Natural killer cell (primary cell): ENCODE measurements at regions not wholly inside any gene's neighbourhood (a gene's known extent, or its start where the extent isn't known, plus 50 kb on each side); places are given as distances from the start of the nearest gene placed in this dataset.

ENCODE experiments used
- ATAC-seq, 3 donors: fragments of 150-1000 bp in 2 of 3; fragments of 200-7000 bp in 1 of 3; cut with Tn5 transposase; 1 replicate in 1 of 3; 2 replicates in 2 of 3; pipeline ENCODE4 v1.10.0; 2021; ENCODE audit warnings: mild to moderate bottlenecking in 2 of 3, moderate library complexity in 2 of 3
- DNase-seq, 2 donors: peaks; one replicate each; pipeline versions ENCODE4 v3.0.0 to v3.0.0-alpha.2; 2013 to 2021; ENCODE audit warnings: mixed read lengths in 1 of 2
- H3K27ac ChIP-seq: one replicate; pipeline ENCODE4 v1.5.1; 2013; ENCODE audit warnings: mild to moderate bottlenecking, low read length
- H3K27me3 ChIP-seq: one replicate; pipeline ENCODE4 v1.6.1; 2013; ENCODE audit warnings: low read length; ENCODE audit not compliant: control insufficient read depth, insufficient read depth
- H3K36me3 ChIP-seq: one replicate; pipeline ENCODE4 v1.6.1; 2013; ENCODE audit warnings: low read length; ENCODE audit not compliant: control insufficient read depth, insufficient read depth
- H3K4me1 ChIP-seq: one replicate; pipeline ENCODE4 v1.6.1; 2013; ENCODE audit warnings: low read length; ENCODE audit not compliant: control insufficient read depth, insufficient read depth
- H3K4me3 ChIP-seq: one replicate; pipeline ENCODE4 v1.5.1; 2013; ENCODE audit warnings: low read length
- H3K9me3 ChIP-seq: one replicate; pipeline ENCODE4 v1.6.1; 2013; ENCODE audit warnings: low read length; ENCODE audit not compliant: control insufficient read depth, insufficient read depth
- H3K27ac Mint-ChIP-seq, 2 donors: one replicate each; pipeline ENCODE4 v1.8.0; 2022; ENCODE audit warnings: mild to moderate bottlenecking in 2 of 2, mixed read lengths in 2 of 2, moderate library complexity in 1 of 2
- H3K27me3 Mint-ChIP-seq, 2 donors: one replicate each; pipeline ENCODE4 v1.8.0; 2022; ENCODE audit warnings: low read depth in 2 of 2, mixed read lengths in 2 of 2
- H3K36me3 Mint-ChIP-seq: one replicate; pipeline ENCODE4 v1.8.0; 2022; ENCODE audit warnings: mixed read lengths
- H3K4me1 Mint-ChIP-seq, 2 donors: one replicate each; pipeline ENCODE4 v1.8.0; 2022; ENCODE audit warnings: mixed read lengths in 2 of 2
- H3K4me3 Mint-ChIP-seq: one replicate; pipeline ENCODE4 v1.8.0; 2022; ENCODE audit warnings: mild to moderate bottlenecking, moderate library complexity, mixed read lengths
- H3K9me3 Mint-ChIP-seq, 2 donors: one replicate each; pipeline ENCODE4 v1.8.0; 2022; ENCODE audit warnings: mixed read lengths in 2 of 2
- WGBS: methylation state at CpG from one replicate; pipeline ENCODE4 v1.1.7; 2013; ENCODE audit warnings: missing lambda C conversion rate; ENCODE audit not compliant: insufficient coverage; 5-methylcytosine and 5-hydroxymethylcytosine counted together
- intact Hi-C: fragments of 100-400 bp; cut with micrococcal nuclease; formaldehyde crosslinking; loops from one replicate; pipeline ENCODE4 v1.14.2; 2022
- TF ChIP-seq, protein P1 (sequence below): fragments of 200-600 bp; IDR thresholded peaks from one replicate; pipeline ENCODE4 v1.8.0; 2022; ENCODE audit warnings: antibody characterized with exemption

GRCh38 chr11:19301361-19301760, 60.6 kb upstream of the E2F8 start:
- intact Hi-C loops: no loop called here
- no peak for DNase-seq
- TF ChIP-seq, protein P1, sequence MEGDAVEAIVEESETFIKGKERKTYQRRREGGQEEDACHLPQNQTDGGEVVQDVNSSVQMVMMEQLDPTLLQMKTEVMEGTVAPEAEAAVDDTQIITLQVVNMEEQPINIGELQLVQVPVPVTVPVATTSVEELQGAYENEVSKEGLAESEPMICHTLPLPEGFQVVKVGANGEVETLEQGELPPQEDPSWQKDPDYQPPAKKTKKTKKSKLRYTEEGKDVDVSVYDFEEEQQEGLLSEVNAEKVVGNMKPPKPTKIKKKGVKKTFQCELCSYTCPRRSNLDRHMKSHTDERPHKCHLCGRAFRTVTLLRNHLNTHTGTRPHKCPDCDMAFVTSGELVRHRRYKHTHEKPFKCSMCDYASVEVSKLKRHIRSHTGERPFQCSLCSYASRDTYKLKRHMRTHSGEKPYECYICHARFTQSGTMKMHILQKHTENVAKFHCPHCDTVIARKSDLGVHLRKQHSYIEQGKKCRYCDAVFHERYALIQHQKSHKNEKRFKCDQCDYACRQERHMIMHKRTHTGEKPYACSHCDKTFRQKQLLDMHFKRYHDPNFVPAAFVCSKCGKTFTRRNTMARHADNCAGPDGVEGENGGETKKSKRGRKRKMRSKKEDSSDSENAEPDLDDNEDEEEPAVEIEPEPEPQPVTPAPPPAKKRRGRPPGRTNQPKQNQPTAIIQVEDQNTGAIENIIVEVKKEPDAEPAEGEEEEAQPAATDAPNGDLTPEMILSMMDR: no peak

GRCh38 chr11:19294444-19294843, 53.7 kb upstream of the E2F8 start:
- Histone ChIP-seq H3K27ac (no peak overlapping the region), H3K36me3 (no peaks in the 10 kb centered on the region), H3K9me3 (no peaks in the 10 kb centered on the region), H3K4me3 (no peak overlapping the region), H3K4me1 (no peaks in the 10 kb centered on the region), H3K27me3 (no peaks in the 10 kb centered on the region)
- Mint-ChIP-seq H3K4me1 (no peaks in the 10 kb centered on the region), H3K4me3 (no peak overlapping the region), H3K9me3 (no peaks in the 10 kb centered on the region), H3K27ac (no peak overlapping the region), H3K27me3 (peaks cover 8 to 33% of the 10 kb centered on the region in 2 donors), H3K36me3 (no peaks in the 10 kb centered on the region)
- WGBS: 80% methylated on average over 1 of the region's 4 CpGs
- TF ChIP-seq, protein P1: no peak
- intact Hi-C loops: no loop called here
- DNase-seq (no peak), ATAC-seq (no peak)

More at GRCh38 chr11:19301361-19301760, 60.6 kb upstream of the E2F8 start:
- no peak overlapping the region for H3K27ac ChIP-seq
- H3K9me3 Mint-ChIP-seq: no peaks in the 10 kb centered on the region
- H3K4me1 ChIP-seq: no peaks in the 10 kb centered on the region
- H3K27me3 Mint-ChIP-seq: peaks cover 8 to 21% of the 10 kb centered on the region in 2 donors
- H3K4me3 ChIP-seq: no peak overlapping the region
- no peaks in the 10 kb centered on the region for H3K36me3 Mint-ChIP-seq
- H3K27me3 ChIP-seq: no peaks in the 10 kb centered on the region
- no peak for ATAC-seq
- H3K27ac Mint-ChIP-seq: no peak overlapping the region
- no peak overlapping the region for H3K4me3 Mint-ChIP-seq
- H3K4me1 Mint-ChIP-seq: no peaks in the 10 kb centered on the region
- H3K36me3 ChIP-seq: no peaks in the 10 kb centered on the region
- WGBS: 100% methylated on average over 1 of the region's 1 CpG
- H3K9me3 ChIP-seq: no peaks in the 10 kb centered on the region

DNA sequence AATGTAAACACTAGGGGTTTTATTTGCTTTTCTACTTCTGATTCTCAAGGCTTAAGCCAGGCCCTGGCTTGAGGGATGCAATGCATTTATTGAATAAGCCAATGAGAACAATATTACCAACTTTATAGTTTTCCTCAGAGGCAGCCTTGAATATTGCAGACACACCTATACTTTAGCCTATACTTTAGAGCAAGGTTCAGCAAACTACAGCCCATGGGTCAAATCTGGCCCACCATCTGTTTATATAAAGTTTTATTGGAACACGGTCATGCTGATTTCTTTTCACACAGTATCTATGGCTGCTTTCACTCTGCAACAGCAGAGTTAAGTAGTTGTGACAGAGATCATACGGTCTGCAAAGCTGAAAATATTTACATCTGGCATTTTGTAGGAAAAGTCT, 50.3 kb upstream of the E2F8 start:
- Mint-ChIP-seq H3K36me3 (no peaks in the 10 kb centered on the region), H3K27ac (no peak overlapping the region), H3K9me3 (no peaks in the 10 kb centered on the region), H3K4me3 (no peak overlapping the region), H3K4me1 (peaks cover 0 to under 1% of the 10 kb centered on the region in 2 donors), H3K27me3 (peaks cover 0 to 19% of the 10 kb centered on the region in 2 donors)
- no peak for DNase-seq
- TF ChIP-seq, protein P1: no peak
- intact Hi-C loops: no loop called here
- Histone ChIP-seq H3K4me1 (no peaks in the 10 kb centered on the region), H3K9me3 (no peaks in the 10 kb centered on the region), H3K4me3 (no peak overlapping the region), H3K36me3 (no peaks in the 10 kb centered on the region), H3K27me3 (no peaks in the 10 kb centered on the region), H3K27ac (no peak overlapping the region)
- WGBS: 50% methylated on average over 2 of the region's 2 CpGs
- no peak for ATAC-seq
